NB4 (cell line): ENCODE measurements at regions not wholly inside any gene's neighbourhood (a gene's known extent, or its start where the extent isn't known, plus 50 kb on each side); places are given as distances from the start of the nearest gene placed in this dataset.

ENCODE experiments used
- POLR2A ChIP-seq: IDR thresholded peaks from 2 replicates; pipeline ENCODE4 v1.6.1; 2011; ENCODE audit warnings: mild to moderate bottlenecking; ENCODE audit not compliant: insufficient read length; ENCODE audit errors: extremely low read depth
- TF ChIP-seq, protein P1 (sequence below): IDR thresholded peaks from one replicate; pipeline ENCODE4 v1.5.1; 2012; ENCODE audit warnings: low read depth, low read length

GRCh38 chr10:83656924-83657323, 482.4 kb upstream of the GHITM start:
- TF ChIP-seq, protein P1, sequence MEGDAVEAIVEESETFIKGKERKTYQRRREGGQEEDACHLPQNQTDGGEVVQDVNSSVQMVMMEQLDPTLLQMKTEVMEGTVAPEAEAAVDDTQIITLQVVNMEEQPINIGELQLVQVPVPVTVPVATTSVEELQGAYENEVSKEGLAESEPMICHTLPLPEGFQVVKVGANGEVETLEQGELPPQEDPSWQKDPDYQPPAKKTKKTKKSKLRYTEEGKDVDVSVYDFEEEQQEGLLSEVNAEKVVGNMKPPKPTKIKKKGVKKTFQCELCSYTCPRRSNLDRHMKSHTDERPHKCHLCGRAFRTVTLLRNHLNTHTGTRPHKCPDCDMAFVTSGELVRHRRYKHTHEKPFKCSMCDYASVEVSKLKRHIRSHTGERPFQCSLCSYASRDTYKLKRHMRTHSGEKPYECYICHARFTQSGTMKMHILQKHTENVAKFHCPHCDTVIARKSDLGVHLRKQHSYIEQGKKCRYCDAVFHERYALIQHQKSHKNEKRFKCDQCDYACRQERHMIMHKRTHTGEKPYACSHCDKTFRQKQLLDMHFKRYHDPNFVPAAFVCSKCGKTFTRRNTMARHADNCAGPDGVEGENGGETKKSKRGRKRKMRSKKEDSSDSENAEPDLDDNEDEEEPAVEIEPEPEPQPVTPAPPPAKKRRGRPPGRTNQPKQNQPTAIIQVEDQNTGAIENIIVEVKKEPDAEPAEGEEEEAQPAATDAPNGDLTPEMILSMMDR: no peak
- no peak for TF ChIP-seq POLR2A
